SK-N-SH (cell line): ENCODE measurements at regions not wholly inside any gene's neighbourhood (a gene's known extent, or its start where the extent isn't known, plus 50 kb on each side); places are given as distances from the start of the nearest gene placed in this dataset.

Source experiments
- CTCF ChIA-PET: fragments of 300-600, 350-600 bp; formaldehyde crosslinking; extraction: SDS; loops from one replicate; lab custom pipeline; 2021; lab: Yijun Ruan, JAX
- POLR2A ChIA-PET: fragments of 350-600 bp; sonication (Branson Sonifier 250); formaldehyde crosslinking; extraction: SDS; loops from one replicate; lab custom pipeline; 2020; ENCODE audit warnings: antibody characterized with exemption, inconsistent platforms; lab: Yijun Ruan, JAX
- DNase-seq: peaks from one replicate; pipeline ENCODE4 v3.0.0; 2012
- H2AFZ ChIP-seq: fragments of 200-600 bp; sonication (generic); 2 replicates; pipeline ENCODE4 v1.8.1; 2016; ENCODE audit warnings: antibody characterized with exemption, mild to moderate bottlenecking, low read depth
- H3F3A ChIP-seq: fragments of 200-600 bp; sonication (generic); replicated peaks from 2 replicates; pipeline ENCODE3; 2016; ENCODE audit warnings: antibody characterized with exemption, mild to moderate bottlenecking; ENCODE audit not compliant: insufficient read depth
- H3K27ac ChIP-seq, 2 experiments: fragments of 200-500 bp in 1 of 2; fragments of 200-600 bp in 1 of 2; sonication (Bioruptor generic) in 1 of 2; sonication (generic), shearing (Covaris generic) in 1 of 2; 2 replicates each; pipeline versions ENCODE4 v1.5.1 to v1.6.1; 2014 to 2016; ENCODE audit warnings: low read depth in 2 of 2, inconsistent platforms in 1 of 2, low read length in 1 of 2, mild to moderate bottlenecking in 1 of 2, mixed read lengths in 1 of 2
- H3K27me3 ChIP-seq: fragments of 200-600 bp; sonication (generic), shearing (Covaris generic); 2 replicates; pipeline ENCODE4 v1.6.1; 2016; ENCODE audit warnings: mixed run types; ENCODE audit not compliant: insufficient read depth
- H3K36me3 ChIP-seq, 2 experiments: fragments of 200-500 bp in 1 of 2; fragments of 200-600 bp in 1 of 2; sonication (Bioruptor generic) in 1 of 2; sonication (generic) in 1 of 2; replicated peaks in 1 of 2; 2 replicates each; pipeline versions ENCODE3 to v1.5.1; 2014 to 2016; ENCODE audit warnings: low read length in 1 of 2, mild to moderate bottlenecking in 1 of 2; ENCODE audit not compliant: insufficient read depth in 2 of 2, control insufficient read depth in 1 of 2
- H3K4me1 ChIP-seq, 2 experiments: fragments of 200-500 bp in 1 of 2; fragments of 200-600 bp in 1 of 2; sonication (Bioruptor generic) in 1 of 2; sonication (generic), shearing (Covaris generic) in 1 of 2; 2 replicates each; pipeline versions ENCODE4 v1.5.1 to v1.6.1; 2014 to 2016; ENCODE audit warnings: low read depth in 1 of 2, low read length in 1 of 2, mixed run types in 1 of 2; ENCODE audit not compliant: insufficient read depth in 2 of 2, control insufficient read depth in 1 of 2
- H3K4me2 ChIP-seq: fragments of 200-600 bp; sonication (generic), shearing (Covaris generic); 2 replicates; pipeline ENCODE4 v1.6.1; 2017; ENCODE audit warnings: mixed run types
- H3K4me3 ChIP-seq, 2 experiments: fragments of 200-500 bp in 1 of 2; fragments of 200-600 bp in 1 of 2; sonication (Bioruptor generic) in 1 of 2; sonication (generic), shearing (Covaris generic) in 1 of 2; 2 replicates each; pipeline versions ENCODE4 v1.5.1 to v1.8.1; 2014 to 2016; ENCODE audit warnings: low read depth in 2 of 2, inconsistent platforms in 1 of 2, low read length in 1 of 2, mild to moderate bottlenecking in 1 of 2, mixed read lengths in 1 of 2, moderate library complexity in 1 of 2
- H3K79me2 ChIP-seq: fragments of 200-600 bp; sonication (generic); 2 replicates; pipeline ENCODE4 v1.8.1; 2017; ENCODE audit warnings: mild to moderate bottlenecking; ENCODE audit not compliant: insufficient read depth
- H3K9ac ChIP-seq: fragments of 200-600 bp; sonication (generic); 2 replicates; pipeline ENCODE4 v1.6.1; 2017; ENCODE audit warnings: mixed run types
- H3K9me2 ChIP-seq: fragments of 200-600 bp; sonication (generic); 2 replicates; pipeline ENCODE4 v1.6.1; 2017; ENCODE audit warnings: mixed run types
- H3K9me3 ChIP-seq: fragments of 200-600 bp; sonication (generic); 2 replicates; pipeline ENCODE4 v1.6.1; 2017; ENCODE audit warnings: mixed run types, mild to moderate bottlenecking, moderate library complexity
- H4K20me1 ChIP-seq: fragments of 200-600 bp; sonication (generic); 2 replicates; pipeline ENCODE4 v1.6.1; 2017; ENCODE audit warnings: mild to moderate bottlenecking, mixed run types; ENCODE audit not compliant: insufficient read depth
- EZH2phosphoT487 ChIP-seq: fragments of 200-600 bp; sonication (generic); IDR thresholded peaks from 2 replicates; pipeline ENCODE4 v1.6.1; 2017; ENCODE audit warnings: low read depth, mixed run types, mild to moderate bottlenecking, antibody characterized with exemption, moderate library complexity, borderline replicate concordance
- GABPA ChIP-seq: IDR thresholded peaks from 2 replicates; pipeline ENCODE4 v1.4.0; 2012; ENCODE audit warnings: low read depth, mild to moderate bottlenecking
- JUND ChIP-seq: IDR thresholded peaks from 2 replicates; pipeline ENCODE4 v1.4.0; 2012
- MXI1 ChIP-seq: IDR thresholded peaks from 2 replicates; pipeline ENCODE4 v1.6.1; 2012; ENCODE audit warnings: mild to moderate bottlenecking, low read depth, low read length, improper control_type of control experiment
- RAD21 ChIP-seq: IDR thresholded peaks from 2 replicates; pipeline ENCODE4 v1.6.1; 2012; ENCODE audit warnings: mild to moderate bottlenecking, low read length
- RCOR1 ChIP-seq: fragments of 150-350 bp; IDR thresholded peaks from 2 replicates; pipeline ENCODE4 v1.6.1; 2017; ENCODE audit warnings: antibody characterized with exemption, low read length
- SIN3A ChIP-seq: IDR thresholded peaks from 2 replicates; pipeline ENCODE4 v1.6.1; 2012; ENCODE audit warnings: low read depth, mild to moderate bottlenecking, low read length, moderate library complexity, borderline replicate concordance
- SMC3 ChIP-seq: IDR thresholded peaks from 2 replicates; pipeline ENCODE4 v1.6.1; 2012; ENCODE audit warnings: low read depth, low read length, improper control_type of control experiment
- TAF1 ChIP-seq: IDR thresholded peaks from 2 replicates; pipeline ENCODE4 v1.6.1; 2012; ENCODE audit warnings: low read depth, mild to moderate bottlenecking, low read length, moderate library complexity, borderline replicate concordance
- TCF12 ChIP-seq: IDR thresholded peaks from 2 replicates; pipeline ENCODE4 v1.4.0; 2012
- TEAD4 ChIP-seq: IDR thresholded peaks from 2 replicates; pipeline ENCODE4 v1.4.0; 2012; ENCODE audit warnings: mild to moderate bottlenecking, borderline replicate concordance; ENCODE audit not compliant: insufficient read depth
- YY1 ChIP-seq: IDR thresholded peaks from 2 replicates; pipeline ENCODE4 v1.4.0; 2012; ENCODE audit warnings: low read depth, mild to moderate bottlenecking
- WGBS: methylation state at CpG from one replicate; pipeline ENCODE4 v1.1.6; 2017; ENCODE audit warnings: low lambda C conversion rate; 5-methylcytosine and 5-hydroxymethylcytosine counted together
- TF ChIP-seq, protein P1 (sequence below): fragments of 200-600 bp; sonication (generic); IDR thresholded peaks from 2 replicates; pipeline ENCODE4 v1.6.1; 2017; ENCODE audit warnings: antibody characterized with exemption, mild to moderate bottlenecking, moderate library complexity
- TF ChIP-seq, protein P2 (sequence below): IDR thresholded peaks from 2 replicates; pipeline ENCODE4; 2012
- TF ChIP-seq, protein P3 (sequence below): IDR thresholded peaks from 2 replicates; pipeline ENCODE4 v1.4.0; 2012; ENCODE audit warnings: low read depth
- TF ChIP-seq, protein P4 (sequence below): IDR thresholded peaks from 2 replicates; pipeline ENCODE4 v1.6.1; 2012; ENCODE audit warnings: mild to moderate bottlenecking, low read depth, low read length, moderate library complexity
- TF ChIP-seq, protein P5 (sequence below): IDR thresholded peaks from 2 replicates; pipeline ENCODE4 v1.4.0; 2012; ENCODE audit warnings: low read depth, borderline replicate concordance
- TF ChIP-seq, protein P6 (sequence below): IDR thresholded peaks from 2 replicates; pipeline ENCODE4 v1.4.0; 2012; ENCODE audit warnings: low read depth, borderline replicate concordance

DNA sequence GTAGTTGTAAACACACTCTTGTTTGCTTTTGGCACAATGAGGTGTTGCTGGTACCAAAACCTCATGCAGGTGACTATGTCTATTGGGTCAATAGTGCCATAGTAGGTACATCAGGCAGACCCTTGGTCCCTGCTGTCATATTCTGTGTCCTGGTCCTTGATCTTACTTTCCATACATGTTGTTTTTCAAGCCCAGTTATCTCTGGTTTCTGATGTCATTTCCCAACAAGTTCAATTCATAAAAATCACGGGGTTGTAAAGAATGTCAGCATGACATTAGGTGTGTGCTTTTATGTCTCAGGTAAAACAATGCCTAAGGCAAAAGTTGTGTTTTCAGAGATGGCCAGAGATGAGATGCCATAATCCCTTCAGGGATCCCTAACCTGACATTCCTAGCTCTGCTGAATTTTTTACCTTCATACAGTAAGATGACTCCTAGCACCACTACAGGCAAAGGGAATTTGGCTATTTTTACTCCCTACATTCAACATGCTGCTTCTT lies 390.3 kb upstream of the PKN2 start (continued):
- TF ChIP-seq TEAD4 = no peak
- TF ChIP-seq, protein P1, sequence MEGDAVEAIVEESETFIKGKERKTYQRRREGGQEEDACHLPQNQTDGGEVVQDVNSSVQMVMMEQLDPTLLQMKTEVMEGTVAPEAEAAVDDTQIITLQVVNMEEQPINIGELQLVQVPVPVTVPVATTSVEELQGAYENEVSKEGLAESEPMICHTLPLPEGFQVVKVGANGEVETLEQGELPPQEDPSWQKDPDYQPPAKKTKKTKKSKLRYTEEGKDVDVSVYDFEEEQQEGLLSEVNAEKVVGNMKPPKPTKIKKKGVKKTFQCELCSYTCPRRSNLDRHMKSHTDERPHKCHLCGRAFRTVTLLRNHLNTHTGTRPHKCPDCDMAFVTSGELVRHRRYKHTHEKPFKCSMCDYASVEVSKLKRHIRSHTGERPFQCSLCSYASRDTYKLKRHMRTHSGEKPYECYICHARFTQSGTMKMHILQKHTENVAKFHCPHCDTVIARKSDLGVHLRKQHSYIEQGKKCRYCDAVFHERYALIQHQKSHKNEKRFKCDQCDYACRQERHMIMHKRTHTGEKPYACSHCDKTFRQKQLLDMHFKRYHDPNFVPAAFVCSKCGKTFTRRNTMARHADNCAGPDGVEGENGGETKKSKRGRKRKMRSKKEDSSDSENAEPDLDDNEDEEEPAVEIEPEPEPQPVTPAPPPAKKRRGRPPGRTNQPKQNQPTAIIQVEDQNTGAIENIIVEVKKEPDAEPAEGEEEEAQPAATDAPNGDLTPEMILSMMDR = no peak
- TF ChIP-seq TAF1 = no peak
- TF ChIP-seq TCF12 = no peak
- TF ChIP-seq EZH2phosphoT487 = no peak
- TF ChIP-seq, protein P2, sequence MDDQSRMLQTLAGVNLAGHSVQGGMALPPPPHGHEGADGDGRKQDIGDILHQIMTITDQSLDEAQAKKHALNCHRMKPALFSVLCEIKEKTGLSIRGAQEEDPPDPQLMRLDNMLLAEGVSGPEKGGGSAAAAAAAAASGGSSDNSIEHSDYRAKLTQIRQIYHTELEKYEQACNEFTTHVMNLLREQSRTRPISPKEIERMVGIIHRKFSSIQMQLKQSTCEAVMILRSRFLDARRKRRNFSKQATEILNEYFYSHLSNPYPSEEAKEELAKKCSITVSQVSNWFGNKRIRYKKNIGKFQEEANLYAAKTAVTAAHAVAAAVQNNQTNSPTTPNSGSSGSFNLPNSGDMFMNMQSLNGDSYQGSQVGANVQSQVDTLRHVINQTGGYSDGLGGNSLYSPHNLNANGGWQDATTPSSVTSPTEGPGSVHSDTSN = no peak
- no peak for TF ChIP-seq RAD21
- no peak for TF ChIP-seq RCOR1

DNA sequence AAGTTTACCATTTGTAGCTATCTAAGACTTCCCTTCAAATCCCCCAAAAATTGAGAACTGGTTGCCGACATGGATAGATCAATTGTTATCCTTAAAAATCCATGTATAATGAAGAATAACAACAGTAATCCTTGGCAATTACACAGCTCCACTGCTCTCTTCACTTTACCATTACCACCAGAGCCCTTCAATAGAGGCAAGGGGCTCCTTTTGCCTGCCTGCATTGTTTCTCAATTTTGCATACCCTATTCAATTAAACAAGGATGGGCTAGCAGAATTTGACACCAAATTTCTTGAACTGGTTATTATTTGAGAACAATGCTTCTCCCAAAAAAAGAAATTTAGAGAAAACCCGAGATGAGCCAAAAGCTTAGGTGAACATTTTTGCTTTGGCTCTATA lies 387.8 kb upstream of the PKN2 start:
- Histone ChIP-seq H3K4me2 (no peak overlapping the region), H3K9ac (no peak overlapping the region), H3K9me2 (0 out of 2 replicates have a peak, but pooled peaks cover 2% of the 10 kb centered on the region), H3K4me1 (no peaks in the 10 kb centered on the region), H2AFZ (no peak overlapping the region), H3F3A (no peaks in the 10 kb centered on the region), H3K9me3 (no peaks in the 10 kb centered on the region), H3K79me2 (no peaks in the 10 kb centered on the region), H3K27ac (no peak overlapping the region), H3K27me3 (no peaks in the 10 kb centered on the region; the same call in 1 of the 2 replicates), H3K36me3 (no peaks in the 10 kb centered on the region), H3K4me3 (no peak overlapping the region), H4K20me1 (no peaks in the 10 kb centered on the region)
- ChIA-PET POLR2A (no interaction called here), CTCF (no interaction called here)
- no peak for DNase-seq
- WGBS = 36% methylated on average over 2 of the region's 2 CpGs
- TF ChIP-seq, protein P3, sequence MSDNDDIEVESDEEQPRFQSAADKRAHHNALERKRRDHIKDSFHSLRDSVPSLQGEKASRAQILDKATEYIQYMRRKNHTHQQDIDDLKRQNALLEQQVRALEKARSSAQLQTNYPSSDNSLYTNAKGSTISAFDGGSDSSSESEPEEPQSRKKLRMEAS = no peak
- TF ChIP-seq SMC3 (no peak), EZH2phosphoT487 (no peak), SIN3A (no peak), TEAD4 (no peak), GABPA (no peak), YY1 (no peak), MXI1 (no peak), JUND (no peak), TAF1 (no peak)
- TF ChIP-seq, protein P4, sequence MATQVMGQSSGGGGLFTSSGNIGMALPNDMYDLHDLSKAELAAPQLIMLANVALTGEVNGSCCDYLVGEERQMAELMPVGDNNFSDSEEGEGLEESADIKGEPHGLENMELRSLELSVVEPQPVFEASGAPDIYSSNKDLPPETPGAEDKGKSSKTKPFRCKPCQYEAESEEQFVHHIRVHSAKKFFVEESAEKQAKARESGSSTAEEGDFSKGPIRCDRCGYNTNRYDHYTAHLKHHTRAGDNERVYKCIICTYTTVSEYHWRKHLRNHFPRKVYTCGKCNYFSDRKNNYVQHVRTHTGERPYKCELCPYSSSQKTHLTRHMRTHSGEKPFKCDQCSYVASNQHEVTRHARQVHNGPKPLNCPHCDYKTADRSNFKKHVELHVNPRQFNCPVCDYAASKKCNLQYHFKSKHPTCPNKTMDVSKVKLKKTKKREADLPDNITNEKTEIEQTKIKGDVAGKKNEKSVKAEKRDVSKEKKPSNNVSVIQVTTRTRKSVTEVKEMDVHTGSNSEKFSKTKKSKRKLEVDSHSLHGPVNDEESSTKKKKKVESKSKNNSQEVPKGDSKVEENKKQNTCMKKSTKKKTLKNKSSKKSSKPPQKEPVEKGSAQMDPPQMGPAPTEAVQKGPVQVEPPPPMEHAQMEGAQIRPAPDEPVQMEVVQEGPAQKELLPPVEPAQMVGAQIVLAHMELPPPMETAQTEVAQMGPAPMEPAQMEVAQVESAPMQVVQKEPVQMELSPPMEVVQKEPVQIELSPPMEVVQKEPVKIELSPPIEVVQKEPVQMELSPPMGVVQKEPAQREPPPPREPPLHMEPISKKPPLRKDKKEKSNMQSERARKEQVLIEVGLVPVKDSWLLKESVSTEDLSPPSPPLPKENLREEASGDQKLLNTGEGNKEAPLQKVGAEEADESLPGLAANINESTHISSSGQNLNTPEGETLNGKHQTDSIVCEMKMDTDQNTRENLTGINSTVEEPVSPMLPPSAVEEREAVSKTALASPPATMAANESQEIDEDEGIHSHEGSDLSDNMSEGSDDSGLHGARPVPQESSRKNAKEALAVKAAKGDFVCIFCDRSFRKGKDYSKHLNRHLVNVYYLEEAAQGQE = no peak
- TF ChIP-seq, protein P5, sequence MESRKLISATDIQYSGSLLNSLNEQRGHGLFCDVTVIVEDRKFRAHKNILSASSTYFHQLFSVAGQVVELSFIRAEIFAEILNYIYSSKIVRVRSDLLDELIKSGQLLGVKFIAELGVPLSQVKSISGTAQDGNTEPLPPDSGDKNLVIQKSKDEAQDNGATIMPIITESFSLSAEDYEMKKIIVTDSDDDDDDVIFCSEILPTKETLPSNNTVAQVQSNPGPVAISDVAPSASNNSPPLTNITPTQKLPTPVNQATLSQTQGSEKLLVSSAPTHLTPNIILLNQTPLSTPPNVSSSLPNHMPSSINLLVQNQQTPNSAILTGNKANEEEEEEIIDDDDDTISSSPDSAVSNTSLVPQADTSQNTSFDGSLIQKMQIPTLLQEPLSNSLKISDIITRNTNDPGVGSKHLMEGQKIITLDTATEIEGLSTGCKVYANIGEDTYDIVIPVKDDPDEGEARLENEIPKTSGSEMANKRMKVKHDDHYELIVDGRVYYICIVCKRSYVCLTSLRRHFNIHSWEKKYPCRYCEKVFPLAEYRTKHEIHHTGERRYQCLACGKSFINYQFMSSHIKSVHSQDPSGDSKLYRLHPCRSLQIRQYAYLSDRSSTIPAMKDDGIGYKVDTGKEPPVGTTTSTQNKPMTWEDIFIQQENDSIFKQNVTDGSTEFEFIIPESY = no peak
- TF ChIP-seq, protein P1 = no peak
- TF ChIP-seq, protein P6, sequence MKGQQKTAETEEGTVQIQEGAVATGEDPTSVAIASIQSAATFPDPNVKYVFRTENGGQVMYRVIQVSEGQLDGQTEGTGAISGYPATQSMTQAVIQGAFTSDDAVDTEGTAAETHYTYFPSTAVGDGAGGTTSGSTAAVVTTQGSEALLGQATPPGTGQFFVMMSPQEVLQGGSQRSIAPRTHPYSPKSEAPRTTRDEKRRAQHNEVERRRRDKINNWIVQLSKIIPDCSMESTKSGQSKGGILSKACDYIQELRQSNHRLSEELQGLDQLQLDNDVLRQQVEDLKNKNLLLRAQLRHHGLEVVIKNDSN = no peak
